HuH-7.5 (cell line): ENCODE measurements at regions not wholly inside any gene's neighbourhood (a gene's known extent, or its start where the extent isn't known, plus 50 kb on each side); places are given as distances from the start of the nearest gene placed in this dataset.

Source experiments
- DNase-seq: peaks from one replicate; pipeline ENCODE4 v3.0.0; 2011; ENCODE audit warnings: low spot score

DNA sequence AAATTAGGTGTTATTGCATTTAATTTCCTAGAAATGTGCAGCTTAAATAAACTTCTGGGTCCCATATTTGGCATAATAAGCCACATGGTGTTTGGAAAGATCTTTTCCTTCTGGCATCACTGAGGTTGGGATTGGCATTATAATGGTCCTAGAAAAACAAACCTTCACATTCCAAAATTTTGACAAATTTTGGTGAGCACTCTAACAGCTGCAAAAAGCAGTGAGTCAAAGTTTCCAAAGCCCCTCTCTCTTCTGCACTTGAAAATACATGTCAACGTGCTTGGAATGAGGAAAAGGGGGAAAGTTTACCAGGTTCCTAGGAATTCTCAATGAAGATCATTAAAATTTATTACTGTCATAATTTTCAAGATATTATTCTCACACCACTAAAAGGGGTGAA lies 77.8 kb upstream of the STK17B start:
- DNase-seq = no peak

DNA sequence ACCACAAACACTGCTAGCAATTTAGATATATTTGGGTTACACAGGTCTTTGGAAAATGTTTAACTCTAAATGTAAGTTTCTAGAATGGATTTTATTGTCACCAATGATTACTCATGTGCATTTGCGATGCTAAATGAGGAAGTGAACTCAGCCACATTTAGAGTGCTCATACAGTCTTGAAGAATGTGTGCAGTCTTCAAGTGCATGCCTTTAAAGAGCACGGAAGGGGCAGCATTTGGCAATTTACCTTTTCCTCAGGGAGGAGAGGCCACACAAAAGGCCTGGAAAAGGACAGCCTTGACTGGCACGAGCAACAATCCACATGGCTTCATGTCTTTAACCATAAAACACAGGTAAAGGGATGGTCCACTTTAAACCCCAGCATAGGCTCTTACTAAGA lies 78.5 kb upstream of the STK17B start:
- DNase-seq = no peak

DNA sequence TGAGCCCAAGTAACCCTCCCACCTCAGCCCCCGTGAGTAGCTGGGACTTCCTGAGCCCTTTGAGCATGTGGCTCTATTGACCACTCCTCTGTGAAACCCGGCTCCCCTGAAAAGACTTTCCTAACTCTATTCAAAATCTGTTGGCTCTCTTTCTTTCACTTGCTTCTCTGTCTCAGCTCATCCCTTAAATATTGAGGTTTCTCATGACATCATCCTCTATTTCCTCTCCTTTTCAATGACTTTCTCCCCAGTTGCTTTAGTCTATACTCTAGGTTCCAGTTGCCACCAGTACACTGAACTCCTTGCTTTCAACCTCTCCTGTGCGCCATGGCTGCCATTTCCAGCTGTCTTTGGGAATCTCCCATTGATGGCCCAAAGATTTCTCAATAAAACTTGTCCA lies 79.8 kb upstream of the STK17B start:
- no peak for DNase-seq

DNA sequence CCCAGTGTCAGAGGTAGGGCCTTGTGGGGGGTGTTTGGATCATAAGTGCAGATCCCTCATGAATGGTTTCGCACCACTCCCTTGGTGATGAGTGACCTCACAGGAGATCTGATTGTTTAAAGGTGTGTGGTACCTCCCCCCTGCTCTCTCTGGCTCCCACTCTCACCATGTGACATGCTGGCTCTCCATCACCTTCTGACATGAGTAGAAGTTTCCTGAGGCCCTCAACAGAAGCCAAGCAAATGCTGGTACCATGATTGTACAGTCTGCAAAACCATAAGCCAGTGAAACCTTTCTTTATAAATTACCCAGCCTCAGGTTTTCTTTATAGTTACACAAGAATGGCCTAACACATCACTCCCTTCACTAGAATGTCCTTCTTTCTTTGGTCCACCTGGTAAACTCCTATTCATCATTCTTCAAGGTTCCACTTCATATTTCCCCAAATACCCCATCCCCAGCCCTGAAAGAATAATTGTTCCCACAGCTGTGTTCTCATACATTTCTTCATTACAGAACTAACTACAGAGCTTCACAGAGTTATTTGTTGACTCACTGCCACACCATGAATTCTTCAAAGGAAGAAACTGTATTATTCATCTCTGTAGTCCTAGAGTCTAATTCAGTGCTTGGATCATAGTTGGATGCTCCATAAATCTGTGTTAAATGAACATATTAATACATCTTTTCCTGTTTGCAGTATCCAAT lies 81.2 kb upstream of the STK17B start:
- DNase-seq = no peak

DNA sequence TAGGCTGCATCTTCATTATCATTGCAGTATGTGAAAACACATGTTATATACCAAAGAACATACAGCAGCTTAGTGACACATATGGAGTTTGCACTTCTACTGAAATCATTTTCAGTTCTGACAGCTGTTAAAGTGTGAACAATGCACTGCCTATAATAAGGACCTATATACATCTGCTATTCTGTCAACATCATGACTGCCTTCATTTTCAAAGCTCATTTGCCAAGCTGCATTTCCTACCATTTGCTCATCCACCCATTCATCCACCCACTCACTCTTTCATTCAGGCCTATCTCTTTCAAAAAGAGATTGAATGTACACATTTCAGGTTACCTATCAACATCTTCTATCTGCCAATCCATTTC lies 81.7 kb upstream of the STK17B start:
- DNase-seq = no peak

DNA sequence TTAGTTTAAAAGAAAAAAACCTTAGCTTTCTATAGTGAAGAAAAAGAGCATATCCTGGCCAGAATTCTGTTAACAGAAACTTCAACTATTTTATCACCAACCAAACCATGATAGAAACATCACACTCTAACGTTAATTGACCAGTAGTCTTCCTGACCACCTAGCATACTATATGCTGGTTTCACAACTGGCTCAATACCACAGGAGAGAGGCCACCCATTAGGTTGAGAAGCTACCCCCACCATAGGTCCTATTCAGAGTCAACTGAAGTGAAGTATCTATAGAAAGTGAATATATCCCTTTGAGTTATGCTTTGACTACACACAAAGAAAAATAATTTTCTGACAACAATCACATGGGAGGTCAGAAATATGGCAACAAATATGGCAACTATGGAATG lies 85.2 kb upstream of the STK17B start:
- DNase-seq = no peak

DNA sequence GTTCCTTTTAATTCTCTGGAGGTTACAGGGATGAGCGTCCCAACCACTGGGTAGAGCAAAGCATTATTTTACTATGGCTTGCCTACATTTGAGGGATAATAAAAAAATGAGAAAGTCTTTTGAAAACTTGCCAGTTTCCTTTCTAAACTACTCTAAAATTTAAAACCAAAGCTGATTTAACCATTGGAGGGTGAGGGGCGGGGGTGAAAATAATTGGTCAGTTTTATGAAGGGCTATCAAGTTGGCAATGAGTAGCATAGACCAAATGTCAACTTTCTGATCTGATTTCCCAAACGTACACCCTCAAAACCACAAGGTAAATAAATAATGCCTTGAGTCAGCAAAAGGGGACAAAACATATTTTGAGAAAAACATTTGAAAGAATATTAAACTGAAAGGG lies 85.7 kb upstream of the STK17B start:
- DNase-seq = no peak

DNA sequence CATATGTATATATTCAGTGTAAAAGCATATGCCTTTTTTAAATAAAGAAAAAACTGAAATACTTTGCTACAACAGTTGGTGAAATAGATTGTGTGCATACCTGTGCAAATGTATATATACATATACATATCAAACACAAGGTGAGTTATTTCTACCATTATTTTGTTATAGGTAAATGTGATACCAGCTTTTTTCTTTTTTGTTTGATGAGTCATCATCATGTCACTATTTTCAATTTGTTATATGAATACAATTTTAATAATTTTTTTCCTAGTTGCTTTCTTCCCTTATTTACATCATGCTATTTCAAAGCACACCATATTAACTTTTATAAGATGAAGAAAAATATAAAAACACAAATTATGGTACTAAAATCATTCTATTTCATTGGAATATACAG lies 87.0 kb upstream of the STK17B start:
- no peak for DNase-seq

DNA sequence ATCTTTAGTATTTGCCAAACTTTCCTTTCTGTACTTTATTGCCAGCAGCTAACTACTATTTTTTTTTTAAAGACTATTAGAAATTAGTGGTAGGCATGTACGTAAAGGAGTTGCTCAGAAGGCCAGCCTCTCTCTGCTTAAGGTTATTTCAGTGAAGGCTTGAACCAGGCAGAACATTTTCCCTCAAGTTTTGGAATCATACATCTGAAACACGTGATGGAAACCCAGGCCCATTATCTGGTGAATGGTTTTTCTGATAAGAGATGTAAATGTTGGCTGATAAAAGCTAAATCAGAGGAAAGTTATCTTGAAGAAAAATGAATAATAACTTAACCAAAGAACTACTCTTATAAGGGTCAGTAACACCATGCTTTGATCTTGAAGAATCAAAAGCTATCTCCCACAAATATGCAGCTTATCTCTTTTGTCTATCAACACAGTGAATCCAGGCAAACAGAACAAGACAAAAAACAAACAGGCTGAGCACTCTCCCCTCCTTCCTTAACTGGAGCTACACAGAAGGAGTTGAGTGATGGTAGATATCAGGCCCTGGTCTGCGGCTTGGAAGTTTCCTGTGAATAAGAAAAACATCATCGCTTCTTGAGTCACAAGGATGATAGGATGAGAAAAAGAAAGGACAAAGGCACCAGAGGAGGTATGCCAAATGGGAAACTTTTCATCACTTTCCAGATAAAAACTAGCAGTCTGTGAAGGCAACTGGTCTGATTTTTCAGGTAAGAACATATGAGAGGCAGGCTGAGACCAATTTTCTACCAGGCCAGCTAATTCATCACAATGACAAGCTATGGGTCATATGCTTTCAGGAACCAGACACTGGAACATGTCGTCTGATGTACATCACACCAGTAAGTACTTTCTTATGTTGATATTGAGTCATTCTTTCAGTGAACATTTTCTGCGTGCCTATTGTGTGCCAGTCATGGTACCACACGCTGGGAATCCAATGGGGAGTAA lies 88.4 kb upstream of the STK17B start:
- no peak for DNase-seq

DNA sequence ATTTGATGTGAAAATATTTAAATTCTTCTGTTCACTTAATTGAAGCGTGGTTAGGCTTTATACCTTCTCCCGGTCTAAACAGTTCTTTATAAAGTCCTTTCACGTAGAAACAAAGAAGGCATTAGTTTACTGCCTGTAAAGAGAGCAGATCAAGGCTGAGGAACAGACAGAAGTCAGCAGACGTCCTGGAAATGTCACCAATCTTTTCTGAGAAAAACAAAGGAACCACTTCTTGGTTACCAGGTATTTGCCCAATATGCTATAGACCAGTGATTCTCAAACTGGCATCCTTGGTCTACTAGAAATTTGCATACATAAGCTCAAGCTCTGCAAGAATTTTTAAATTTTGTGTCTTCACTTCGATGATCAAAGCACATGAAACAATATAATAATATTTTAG lies 89.2 kb upstream of the STK17B start:
- DNase-seq = no peak

DNA sequence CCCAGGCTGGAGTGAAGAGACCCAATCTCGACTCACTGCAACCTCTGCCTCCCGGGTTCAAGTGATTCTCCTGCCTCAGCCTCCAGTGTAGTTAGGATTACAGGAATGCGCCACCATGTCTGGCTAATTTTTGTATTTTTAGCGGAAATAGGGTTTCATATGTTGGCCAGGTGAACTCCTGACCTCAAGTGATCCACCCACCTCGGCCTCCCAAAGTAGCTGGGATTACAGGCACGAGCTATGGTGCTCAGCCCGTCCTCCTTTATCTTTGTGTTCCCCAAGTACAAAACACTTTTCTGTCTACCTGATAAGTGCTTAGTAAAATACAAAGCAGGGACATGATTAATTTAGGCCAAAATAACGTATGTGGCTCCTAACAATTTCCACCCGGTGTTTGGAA lies 91.2 kb upstream of the STK17B start:
- DNase-seq = no peak

DNA sequence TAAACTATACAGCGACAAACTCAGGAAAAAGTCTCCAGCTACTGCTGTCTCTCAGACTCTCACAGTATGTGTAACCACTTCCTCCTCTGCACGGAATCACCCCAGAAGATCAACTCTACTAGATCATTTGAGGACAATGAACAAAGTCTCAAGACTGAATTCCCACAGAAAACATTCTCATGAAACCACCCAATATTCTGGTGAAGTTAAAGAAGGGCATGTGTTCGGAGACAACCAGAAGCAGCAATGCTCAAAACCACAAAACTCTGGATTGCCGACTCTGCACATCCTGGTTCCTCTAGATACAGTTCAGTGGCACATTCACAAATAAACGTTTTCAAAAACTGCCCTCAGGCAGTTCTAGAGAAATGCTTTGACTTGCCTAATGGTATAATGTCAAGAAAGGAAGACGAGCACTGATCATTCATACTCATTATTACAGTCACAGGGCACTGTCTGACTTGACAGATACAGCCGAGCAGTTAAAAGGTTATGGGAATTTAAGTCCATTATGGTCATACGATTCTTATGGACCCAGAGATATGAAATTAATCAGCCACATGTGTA lies 91.9 kb upstream of the STK17B start:
- no peak for DNase-seq

DNA sequence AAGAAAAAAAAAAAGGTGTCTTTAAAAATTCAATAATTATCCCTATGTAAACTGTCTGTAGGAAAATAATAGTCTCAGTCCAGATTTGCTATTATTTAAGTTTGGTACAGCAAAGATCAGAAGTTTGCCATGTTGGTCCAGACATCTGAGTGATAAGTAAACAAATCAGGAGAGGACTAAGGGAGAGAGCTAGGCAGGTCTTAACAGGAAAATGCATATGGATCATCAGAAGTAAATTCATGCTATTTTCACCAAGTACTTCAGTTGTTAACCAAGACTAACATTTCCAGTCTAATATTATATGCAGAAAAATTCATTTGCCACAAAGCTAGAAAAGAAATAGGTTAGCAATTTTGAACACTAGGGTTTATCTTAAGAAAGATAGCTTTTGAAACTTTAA lies 95.0 kb upstream of the STK17B start:
- no peak for DNase-seq

DNA sequence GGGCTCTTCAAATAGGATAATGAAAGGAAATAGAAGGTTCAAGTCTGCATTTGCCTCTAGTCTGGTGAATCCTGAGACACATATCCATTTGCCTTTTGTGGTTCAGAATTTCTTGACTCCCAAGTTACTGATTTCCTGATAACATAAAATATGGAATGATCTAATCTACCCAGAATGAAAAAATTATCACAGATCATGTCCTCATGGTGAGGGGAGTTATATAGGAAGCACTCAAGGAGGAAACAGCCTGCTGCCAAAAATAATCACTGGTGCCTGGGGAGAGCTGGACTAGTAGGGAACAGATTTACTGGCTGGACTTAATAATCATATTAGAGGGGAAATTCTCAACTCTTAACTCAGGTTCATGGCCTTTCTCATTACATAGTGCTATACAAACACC lies 95.5 kb upstream of the STK17B start:
- DNase-seq = no peak

DNA sequence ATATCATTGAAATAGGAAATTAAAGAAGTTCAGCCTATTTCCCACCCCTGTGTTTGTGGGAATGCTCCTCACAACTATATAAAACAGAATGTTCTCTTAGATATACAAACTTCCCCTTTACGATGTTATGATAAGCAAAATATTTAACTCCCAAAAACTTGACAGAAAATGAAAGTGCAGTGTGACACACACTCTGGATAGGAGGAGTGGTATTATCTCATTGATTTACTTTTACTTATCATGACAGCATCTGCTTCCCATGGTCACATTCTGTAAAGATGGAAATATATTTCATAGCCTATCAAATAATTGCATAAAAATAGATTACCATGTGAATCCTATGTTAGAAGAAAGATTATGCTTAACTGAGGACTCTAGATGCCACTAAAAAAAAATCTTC lies 96.6 kb upstream of the STK17B start:
- DNase-seq = no peak

DNA sequence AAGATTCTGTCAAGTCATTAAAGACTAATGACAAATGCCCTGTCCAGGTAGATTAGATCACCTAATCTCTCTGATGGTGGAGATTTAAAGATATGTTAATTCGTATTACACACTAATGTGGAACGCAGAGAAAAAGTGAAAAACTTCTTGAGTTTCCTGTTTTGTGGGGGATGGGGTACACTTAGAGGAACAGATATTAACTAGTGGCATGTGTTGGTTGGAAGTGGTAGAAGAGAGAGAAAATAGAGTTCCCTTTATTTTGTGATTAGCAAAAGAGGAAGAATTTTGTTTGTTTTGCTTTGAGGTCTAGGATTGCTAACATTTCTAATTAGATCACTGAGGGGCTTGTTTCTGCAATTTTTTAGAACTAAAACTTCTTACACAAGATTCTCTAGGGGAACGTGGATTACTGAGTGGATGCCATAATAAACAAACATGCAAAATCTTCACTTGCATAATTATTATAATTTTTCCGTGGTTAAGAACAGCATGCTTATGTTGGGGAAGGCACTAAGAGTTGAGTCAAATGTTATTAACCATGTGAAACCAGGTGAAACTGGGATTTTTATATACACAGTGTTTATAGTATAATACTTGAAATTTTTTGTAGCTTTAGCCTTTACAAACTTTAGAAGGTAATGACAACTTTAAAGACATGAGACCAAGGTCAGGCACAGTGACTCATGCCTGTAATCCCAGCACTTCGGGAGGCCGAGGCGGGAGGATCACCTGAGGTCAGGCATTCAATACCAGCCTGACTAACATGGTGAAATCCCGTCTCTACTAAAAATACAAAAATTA lies 97.4 kb upstream of the STK17B start:
- DNase-seq = no peak

DNA sequence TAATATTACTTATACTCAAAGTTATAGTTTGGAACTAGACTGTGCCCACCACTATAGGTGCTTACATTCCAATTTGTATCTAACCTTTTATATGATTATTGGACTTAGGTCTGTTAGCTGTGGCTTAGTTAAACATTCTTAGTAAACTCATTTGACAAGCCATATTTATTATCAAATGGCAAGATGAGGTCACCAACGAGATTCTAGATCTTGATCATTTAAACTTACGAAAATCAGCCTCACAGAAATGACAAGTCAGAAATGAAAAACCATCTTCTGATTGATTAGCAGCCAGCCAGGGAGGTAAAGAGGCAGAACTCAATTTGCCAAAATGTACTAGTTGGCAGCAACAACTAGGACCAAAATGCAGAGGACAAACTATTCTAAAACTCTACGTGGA lies 100.4 kb upstream of the STK17B start:
- DNase-seq = no peak

DNA sequence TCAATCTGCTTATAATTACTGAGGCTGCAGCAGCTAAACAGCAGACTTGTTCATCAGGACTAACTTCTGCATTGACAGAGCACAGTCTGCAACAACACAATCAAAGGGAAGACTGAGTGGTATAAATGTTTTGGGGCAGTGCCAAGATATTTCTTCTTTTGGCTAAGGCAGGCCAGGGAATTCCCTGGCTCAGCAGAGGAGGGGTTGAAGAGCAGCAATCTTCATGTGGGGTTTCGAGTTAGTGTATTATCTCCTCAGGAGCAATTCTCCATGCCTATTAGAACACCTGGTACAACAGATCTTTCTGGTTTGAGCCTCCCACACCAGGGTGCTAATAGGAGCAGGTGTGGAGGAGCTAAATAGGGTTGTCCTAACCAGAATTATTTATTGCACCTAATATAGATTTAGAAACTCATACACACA lies 103.0 kb upstream of the STK17B start:
- no peak for DNase-seq

DNA sequence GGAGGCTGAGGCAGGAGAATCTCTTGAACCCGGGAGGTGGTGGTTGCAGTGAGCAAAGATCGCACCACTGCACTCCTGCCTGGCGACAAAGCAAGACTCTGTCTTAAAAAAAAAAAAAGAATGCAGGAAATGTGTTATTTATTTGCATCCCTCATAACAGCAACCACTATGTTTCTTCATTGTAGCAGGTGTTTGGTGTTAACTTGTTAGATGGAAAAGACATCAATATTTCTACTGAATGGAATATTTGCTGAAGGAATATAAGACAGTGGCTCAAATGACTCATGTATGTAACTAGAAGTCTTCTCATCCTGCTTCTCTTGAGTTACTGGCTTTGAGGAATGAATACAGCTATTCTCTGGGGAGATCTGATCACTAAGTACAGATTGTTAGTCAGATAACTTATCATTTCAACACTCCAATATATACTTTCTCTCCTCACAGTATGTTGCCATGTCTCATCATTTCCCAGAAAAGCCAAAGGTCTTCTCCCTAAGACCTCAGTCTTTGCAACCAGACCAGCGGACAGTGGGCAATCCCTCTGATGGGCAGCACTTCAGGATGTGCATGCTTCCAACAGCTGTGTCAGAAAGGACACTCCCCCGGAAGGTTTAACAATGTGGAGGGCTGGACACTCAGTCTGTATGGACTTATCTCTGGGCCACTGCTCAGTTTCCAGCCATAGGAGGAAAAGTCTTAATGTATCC lies 104.4 kb upstream of the STK17B start:
- DNase-seq = no peak

DNA sequence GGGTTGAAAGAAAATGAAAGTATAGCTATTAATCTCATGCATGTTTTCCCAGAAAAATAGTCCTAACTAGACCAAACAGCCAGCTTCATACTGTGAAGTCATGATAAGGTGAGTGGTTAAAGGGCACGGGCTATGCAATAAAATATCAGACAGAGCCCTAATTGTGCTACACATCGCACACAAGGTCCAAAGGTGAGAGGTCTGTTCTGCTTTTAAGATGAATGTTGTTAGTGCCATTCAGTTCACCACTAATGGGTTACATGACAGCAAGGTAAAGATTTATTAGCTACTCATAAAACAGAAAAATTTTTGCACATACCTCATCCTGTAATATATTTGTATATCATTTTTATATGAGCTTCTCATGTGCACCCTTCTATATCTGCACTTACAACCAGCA lies 105.0 kb upstream of the STK17B start:
- DNase-seq = no peak

DNA sequence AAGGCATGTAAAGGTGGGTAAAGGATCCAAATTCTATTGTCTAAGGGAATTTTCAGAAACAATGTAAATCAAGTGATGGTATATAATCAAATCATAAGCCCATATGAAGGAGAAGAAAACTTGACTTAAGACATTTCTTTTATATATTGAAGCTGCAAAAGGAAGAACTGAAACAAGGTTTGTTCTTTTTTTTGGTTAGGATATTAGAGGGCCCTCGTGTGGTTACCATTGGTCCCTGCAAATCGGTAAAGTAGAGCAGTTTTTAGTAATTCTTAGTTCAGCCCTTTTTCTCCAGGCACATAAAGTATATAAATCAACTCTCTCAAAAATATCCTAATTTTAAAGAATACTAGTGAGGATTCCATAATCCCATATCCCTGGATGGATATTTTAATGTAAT lies 105.6 kb upstream of the STK17B start:
- DNase-seq = no peak

DNA sequence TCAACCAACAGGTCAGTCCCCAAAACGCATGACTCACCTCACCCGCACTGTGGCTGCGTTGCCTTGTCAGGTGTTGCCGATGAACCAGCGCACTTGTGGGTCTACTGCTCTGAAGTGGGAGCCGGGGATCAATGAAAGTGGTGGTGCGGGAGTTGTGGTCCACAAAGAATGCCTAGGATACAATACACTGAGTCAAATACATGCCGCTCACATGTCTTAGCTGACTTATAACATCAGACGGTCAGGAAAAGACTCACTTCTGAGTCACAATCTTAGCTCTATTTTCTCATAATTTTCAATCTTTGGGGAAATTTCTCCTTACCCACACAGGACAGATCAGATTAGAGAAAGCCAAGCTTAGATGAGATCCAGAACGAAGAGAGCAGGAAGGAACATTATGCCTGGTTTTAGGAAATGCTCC lies 107.1 kb upstream of the STK17B start:
- DNase-seq = no peak
